Fibroblast of skin of abdomen (primary cell): ENCODE measurements at regions not wholly inside any gene's neighbourhood (a gene's known extent, or its start where the extent isn't known, plus 50 kb on each side); places are given as distances from the start of the nearest gene placed in this dataset.
A peak's percentile ranks its signal among the peaks of the same experiment; 100 is the strongest.

Source experiments
- DNase-seq: peaks from one replicate; pipeline ENCODE4 v3.0.0-alpha.2; 2013

- no peak for DNase-seq
Measured at GRCh38 chr3:55413236-55413635, 73.9 kb downstream of the WNT5A start.

GRCh38 chr3:55412545-55412944 is 74.6 kb downstream of the WNT5A start:
- DNase-seq: no peak

- no peak for DNase-seq
Measured at GRCh38 chr3:55409806-55410205, 77.3 kb downstream of the WNT5A start.

GRCh38 chr3:55408193-55408826 is 78.8 kb downstream of the WNT5A start:
- no peak for DNase-seq

GRCh38 chr3:55407426-55407820 is 79.7 kb downstream of the WNT5A start:
- no peak for DNase-seq

GRCh38 chr3:55406696-55407425 is 80.2 kb downstream of the WNT5A start:
- peak; percentile 18 for DNase-seq

- DNase-seq: peak; percentile 18
Measured at GRCh38 chr3:55405436-55405835, 81.7 kb downstream of the WNT5A start.

GRCh38 chr3:55402886-55403609 is 84.1 kb downstream of the WNT5A start:
- peak; percentile 6 for DNase-seq

GRCh38 chr3:55380561-55380960 is 106.5 kb downstream of the WNT5A start:
- no peak for DNase-seq

GRCh38 chr3:55376753-55377347 is 110.3 kb downstream of the WNT5A start:
- DNase-seq: no peak

- no peak for DNase-seq
Measured at GRCh38 chr3:55373423-55373822, 113.7 kb downstream of the WNT5A start.

- DNase-seq: no peak
Measured at GRCh38 chr3:55370272-55370671, 116.8 kb downstream of the WNT5A start.

GRCh38 chr3:55369141-55369847 is 117.8 kb downstream of the WNT5A start:
- no peak for DNase-seq

- no peak for DNase-seq
Measured at GRCh38 chr3:55368366-55368765, 118.7 kb downstream of the WNT5A start.

GRCh38 chr3:55367384-55367783 is 119.7 kb downstream of the WNT5A start:
- DNase-seq: no peak

- peak; percentile 85 for DNase-seq
Measured at GRCh38 chr3:55364421-55364820, 122.7 kb downstream of the WNT5A start.

- DNase-seq: peak; percentile 51
Measured at GRCh38 chr3:55362210-55362960, 124.7 kb downstream of the WNT5A start.

GRCh38 chr3:55357796-55358195 is 129.3 kb downstream of the WNT5A start:
- DNase-seq: no peak

- no peak for DNase-seq
Measured at GRCh38 chr3:55352668-55353067, 134.4 kb downstream of the WNT5A start.

GRCh38 chr3:55349851-55350250 is 137.3 kb downstream of the WNT5A start:
- no peak for DNase-seq

GRCh38 chr3:55343486-55344357 is 143.4 kb downstream of the WNT5A start:
- DNase-seq: no peak
